HG03039 (cell line): ENCODE measurements at regions not wholly inside any gene's neighbourhood (a gene's known extent, or its start where the extent isn't known, plus 50 kb on each side); places are given as distances from the start of the nearest gene placed in this dataset.

Source experiments
- ATAC-seq: cut with Tn5 transposase; IDR thresholded peaks from one replicate; pipeline ENCODE4 v1.9.1; 2021; ENCODE audit warnings: mild to moderate bottlenecking, moderate library complexity; ENCODE audit not compliant: unreplicated experiment

GRCh38 chr18:10032331-10033015 lies 118.7 kb downstream of the VAPA start:
- ATAC-seq = no peak

DNA sequence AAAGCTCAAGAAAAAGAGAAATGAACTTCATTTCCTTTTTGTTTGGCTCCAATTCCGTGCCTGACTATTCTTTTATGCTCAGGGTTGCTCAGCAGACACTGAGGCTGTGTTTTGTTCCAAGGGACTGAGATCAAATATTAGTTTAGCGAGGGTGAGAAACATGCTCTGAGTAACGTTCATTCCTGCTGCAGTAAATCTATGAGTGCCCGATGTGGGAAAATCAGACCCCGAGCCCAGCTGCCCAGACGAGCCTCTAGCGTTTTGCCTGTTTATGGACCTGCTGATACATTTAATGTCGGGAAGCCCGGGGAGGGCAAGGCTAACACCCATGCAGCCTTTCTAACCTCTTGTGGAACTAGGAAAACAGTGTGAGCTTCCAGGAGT lies 119.2 kb downstream of the VAPA start:
- ATAC-seq = no peak

GRCh38 chr18:10035281-10035991 lies 121.6 kb downstream of the VAPA start:
- no peak for ATAC-seq

GRCh38 chr18:10036479-10036878 lies 122.7 kb downstream of the VAPA start:
- ATAC-seq = no peak

DNA sequence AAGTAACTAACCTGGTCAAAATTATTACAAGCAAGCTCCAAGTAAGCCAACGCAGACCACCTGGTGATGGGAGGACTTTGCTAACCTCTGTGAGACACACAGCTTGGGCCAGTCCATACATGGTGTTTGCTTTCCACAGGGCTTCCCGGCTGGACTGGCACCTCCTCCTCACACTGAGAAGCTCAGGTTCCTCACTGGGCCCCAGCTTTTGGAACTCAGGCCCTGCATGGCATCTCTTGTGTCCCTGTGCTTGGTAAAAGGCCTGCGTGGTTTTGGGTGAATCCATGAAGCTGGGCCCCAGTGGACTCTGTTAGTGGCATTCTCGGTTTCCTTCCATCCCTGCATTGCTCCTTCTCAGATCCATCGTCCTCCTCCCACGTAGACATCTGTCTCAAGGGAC lies 123.4 kb downstream of the VAPA start:
- no peak for ATAC-seq

GRCh38 chr18:10038268-10038667 lies 124.5 kb downstream of the VAPA start:
- ATAC-seq = no peak

- no peak for ATAC-seq
Observed at GRCh38 chr18:10040287-10041011, 126.6 kb downstream of the VAPA start.

- ATAC-seq = no peak
Observed at GRCh38 chr18:10041180-10041579, 127.4 kb downstream of the VAPA start.

DNA sequence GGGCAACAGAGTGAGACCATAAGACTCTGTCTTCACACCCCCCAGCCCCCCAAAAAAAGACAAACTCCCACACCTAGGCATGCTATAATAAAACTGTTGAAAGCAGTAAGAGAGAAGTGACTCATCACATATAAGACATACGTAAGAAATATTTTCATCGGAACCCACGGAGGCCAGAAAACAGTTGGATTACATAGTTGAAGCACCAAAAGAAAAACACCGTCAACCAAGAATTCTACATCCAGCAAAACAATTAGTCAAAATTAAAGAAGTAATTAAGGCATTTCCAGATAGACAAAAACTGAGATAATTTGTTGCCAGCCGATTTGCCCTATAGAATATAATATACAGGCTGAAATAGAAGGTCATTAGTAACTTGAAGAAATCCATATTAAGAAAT lies 128.7 kb downstream of the VAPA start:
- ATAC-seq = no peak

- no peak for ATAC-seq
Observed at GRCh38 chr18:10044054-10044453, 130.2 kb downstream of the VAPA start.

DNA sequence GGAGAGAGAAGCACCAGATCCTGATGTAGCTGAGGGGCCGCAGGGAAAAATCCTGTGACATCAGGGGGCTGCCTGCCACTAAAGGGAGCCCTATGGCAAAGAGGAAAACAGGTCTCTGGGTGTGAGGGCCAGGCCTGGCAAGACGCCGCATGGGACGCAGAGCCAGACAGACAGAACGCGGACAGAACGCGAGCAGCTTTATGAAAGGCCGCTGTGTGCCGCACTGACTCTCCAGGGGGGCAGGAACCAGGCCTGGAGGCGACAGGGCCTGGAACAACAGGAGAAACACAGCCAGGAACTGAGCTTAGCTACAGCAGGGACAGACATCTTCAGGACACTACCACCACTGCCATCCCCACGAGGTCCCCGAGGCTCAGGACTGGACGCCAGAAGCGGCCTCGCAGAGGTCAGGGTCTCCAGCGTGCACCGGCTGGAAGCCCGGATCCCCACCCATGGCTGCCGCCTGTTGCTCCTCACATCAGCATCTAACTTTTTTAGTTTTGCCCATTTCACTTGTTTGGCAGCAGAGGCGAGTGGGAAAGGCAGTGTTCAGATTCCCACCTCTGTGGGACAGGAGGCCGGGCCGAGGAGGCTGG lies 131.6 kb downstream of the VAPA start:
- no peak for ATAC-seq

GRCh38 chr18:10046178-10046807 lies 132.5 kb downstream of the VAPA start:
- no peak for ATAC-seq

- ATAC-seq = no peak
Observed at GRCh38 chr18:10047237-10047636, 133.4 kb downstream of the VAPA start.

DNA sequence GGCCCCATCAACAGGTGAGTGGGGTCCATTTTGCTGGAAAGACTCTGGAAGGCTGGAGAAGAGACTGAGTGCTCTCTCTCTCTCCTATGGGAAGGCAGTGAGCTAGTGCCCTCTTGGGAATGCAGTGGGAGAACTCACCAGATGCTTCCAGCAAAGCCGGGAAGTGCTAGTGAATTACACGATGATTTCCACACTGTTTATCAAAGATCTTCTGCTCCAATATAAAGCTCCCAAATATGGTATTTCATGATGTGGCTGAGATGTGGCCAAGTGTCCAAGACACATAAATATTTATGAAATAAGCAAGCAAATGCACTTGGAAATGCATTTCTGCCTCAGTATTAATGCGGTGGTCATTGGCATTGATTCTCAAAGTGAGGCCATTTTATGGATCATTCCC lies 135.9 kb downstream of the VAPA start:
- no peak for ATAC-seq

GRCh38 chr18:10050956-10051355 lies 137.1 kb downstream of the VAPA start:
- no peak for ATAC-seq

GRCh38 chr18:10051877-10052631 lies 138.2 kb downstream of the VAPA start:
- ATAC-seq = no peak

DNA sequence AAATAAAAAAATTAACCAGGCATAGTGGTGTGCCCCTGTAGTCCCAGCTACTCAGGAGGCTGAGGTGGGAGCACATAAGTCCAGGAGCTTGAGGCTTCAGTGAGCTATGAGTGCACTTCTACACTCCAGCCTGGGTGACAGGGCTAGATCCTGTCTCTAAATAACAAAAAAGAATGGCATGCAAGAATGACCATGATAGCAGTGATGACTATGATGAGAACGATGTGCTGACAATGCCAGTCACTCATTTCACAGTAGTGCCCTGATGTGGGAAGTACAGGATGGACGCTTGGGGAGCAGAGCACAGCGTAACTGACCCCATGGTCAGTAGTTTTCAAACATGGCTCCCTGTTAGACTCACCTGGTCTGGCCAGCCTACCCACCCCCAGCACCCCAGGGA lies 139.1 kb downstream of the VAPA start:
- ATAC-seq = no peak

- no peak for ATAC-seq
Observed at GRCh38 chr18:10053861-10054260, 140.0 kb downstream of the VAPA start.

DNA sequence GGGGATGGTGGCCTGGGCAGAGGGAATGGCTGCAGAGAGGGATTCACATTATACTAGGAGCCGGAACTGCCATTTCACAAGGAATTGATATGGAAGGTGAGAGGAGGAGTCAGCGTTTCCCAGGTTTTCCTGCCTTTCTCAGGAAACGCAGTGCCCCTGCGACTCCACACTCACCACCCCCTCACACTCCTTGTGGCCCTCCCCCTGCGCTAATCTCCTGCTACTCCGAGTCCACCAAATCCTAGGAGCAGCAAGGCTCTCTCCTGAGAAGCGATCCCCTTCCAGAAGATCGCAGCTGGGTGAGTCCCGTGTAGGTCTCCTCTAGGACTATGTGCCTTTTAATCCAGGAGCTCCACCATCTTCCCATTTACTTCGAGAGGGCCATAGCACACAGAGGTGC lies 140.6 kb downstream of the VAPA start:
- no peak for ATAC-seq

DNA sequence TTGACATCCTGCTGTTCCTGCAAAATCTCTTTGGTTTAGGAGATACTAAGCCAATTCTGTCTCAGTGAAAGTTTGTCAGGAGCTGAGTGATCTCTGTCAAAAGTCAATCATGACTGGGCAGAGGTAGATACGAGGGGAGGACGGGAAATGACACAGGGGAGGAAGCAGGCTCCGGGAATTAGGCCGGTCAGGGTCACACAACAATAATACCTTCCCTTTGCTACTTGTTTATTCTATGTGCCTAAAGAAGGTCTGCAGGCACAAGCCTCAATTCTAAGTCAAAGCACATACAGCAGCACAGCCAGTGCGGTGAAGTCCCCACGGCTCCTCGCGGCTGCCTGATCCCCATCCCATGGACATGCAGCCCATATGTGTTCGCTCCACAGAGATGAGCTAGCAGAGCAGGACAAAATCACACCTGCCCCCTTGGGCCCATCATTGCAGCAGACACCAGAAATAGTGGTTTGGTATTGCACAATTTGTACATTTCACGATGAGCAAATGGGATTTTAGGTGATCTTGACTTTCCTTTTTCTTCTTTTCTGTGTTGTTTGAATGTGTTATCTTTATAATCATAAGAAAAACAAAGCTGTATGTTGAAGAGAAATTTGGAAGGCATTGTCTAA lies 141.4 kb downstream of the VAPA start:
- no peak for ATAC-seq
